IMR-90 (cell line): ENCODE measurements at regions not wholly inside any gene's neighbourhood (a gene's known extent, or its start where the extent isn't known, plus 50 kb on each side); places are given as distances from the start of the nearest gene placed in this dataset.

ENCODE experiments used
- ATAC-seq: fragments of 200-7000 bp; cut with Tn5 transposase; 2 replicates; pipeline ENCODE4 v1.9.1; 2020; ENCODE audit warnings: low read depth, mild to moderate bottlenecking, moderate library complexity
- BruUV-seq: library from RNA; stranded (reverse); fragments of 400-500 nt; replicated peaks from 2 replicates; lab custom pipeline; 2021; lab: Mats Ljungman, UMichigan
- CTCF ChIA-PET: fragments of 300-600 bp; formaldehyde crosslinking; extraction: SDS; loops from one replicate; lab custom pipeline; 2021; ENCODE audit warnings: antibody characterized with exemption; lab: Yijun Ruan, JAX
- POLR2A ChIA-PET: fragments of 300-600 bp; sonication (Branson Sonifier 250); formaldehyde crosslinking; loops from one replicate; lab custom pipeline; 2022; ENCODE audit warnings: antibody characterized with exemption; ENCODE audit not compliant: unreplicated experiment; lab: Charles Lee
- DNase-seq: peaks from one replicate; pipeline ENCODE4 v3.0.0; 2013
- H2AFZ ChIP-seq: replicated peaks from 2 replicates; pipeline ENCODE3; 2013; ENCODE audit warnings: low read length, mild to moderate bottlenecking; ENCODE audit not compliant: poor library complexity
- H2AK5ac ChIP-seq: 2 replicates; pipeline ENCODE4 v1.6.1; 2013; ENCODE audit warnings: low read depth, low read length, inconsistent platforms
- H2AK9ac ChIP-seq: replicated peaks from 2 replicates; pipeline ENCODE3; 2013; ENCODE audit warnings: mild to moderate bottlenecking, low read depth, low read length, moderate library complexity; ENCODE audit not compliant: poor library complexity
- H2BK120ac ChIP-seq: 2 replicates; pipeline ENCODE4 v1.6.1; 2013; ENCODE audit warnings: low read depth, low read length, inconsistent platforms
- H2BK15ac ChIP-seq: 3 replicates; pipeline ENCODE4 v1.6.1; 2013; ENCODE audit warnings: low read depth, low read length, inconsistent platforms
- H2BK20ac ChIP-seq: 2 replicates; pipeline ENCODE4 v1.6.1; 2013; ENCODE audit warnings: low read depth, mild to moderate bottlenecking, inconsistent platforms, low read length, moderate library complexity
- H2BK5ac ChIP-seq: 2 replicates; pipeline ENCODE4 v1.6.1; 2013; ENCODE audit warnings: mild to moderate bottlenecking, low read depth, low read length, inconsistent platforms; ENCODE audit not compliant: poor library complexity, severe bottlenecking
- H3K14ac ChIP-seq: replicated peaks from 2 replicates; pipeline ENCODE4 v1.6.1; 2013; ENCODE audit warnings: low read depth, low read length, inconsistent platforms
- H3K18ac ChIP-seq: 2 replicates; pipeline ENCODE4 v1.6.1; 2013; ENCODE audit warnings: low read depth, low read length, control low read depth
- H3K23ac ChIP-seq: 2 replicates; pipeline ENCODE4 v1.6.1; 2013; ENCODE audit warnings: low read depth, low read length, inconsistent platforms
- H3K27ac ChIP-seq: 2 replicates; pipeline ENCODE4 v1.5.1; 2013; ENCODE audit warnings: mild to moderate bottlenecking, control low read depth, low read length; ENCODE audit not compliant: insufficient read depth
- H3K27me3 ChIP-seq: 2 replicates; pipeline ENCODE4 v1.6.1; 2013; ENCODE audit warnings: low read length; ENCODE audit not compliant: control insufficient read depth, insufficient read depth
- H3K36me3 ChIP-seq: 2 replicates; pipeline ENCODE4 v1.6.1; 2013; ENCODE audit warnings: low read length, mixed read lengths; ENCODE audit not compliant: control insufficient read depth, insufficient read depth
- H3K4ac ChIP-seq: 2 replicates; pipeline ENCODE4 v1.6.1; 2013; ENCODE audit warnings: low read depth, low read length, inconsistent platforms
- H3K4me1 ChIP-seq: 2 replicates; pipeline ENCODE4 v1.6.1; 2013; ENCODE audit warnings: low read length, mixed read lengths; ENCODE audit not compliant: control insufficient read depth, insufficient read depth
- H3K4me2 ChIP-seq: 2 replicates; pipeline ENCODE4 v1.6.1; 2013; ENCODE audit warnings: low read depth, mild to moderate bottlenecking, control low read depth, low read length, moderate library complexity
- H3K4me3 ChIP-seq: 2 replicates; pipeline ENCODE4 v1.5.1; 2013; ENCODE audit warnings: low read depth, mild to moderate bottlenecking, control low read depth, low read length, moderate library complexity; ENCODE audit not compliant: insufficient read depth
- H3K56ac ChIP-seq: 2 replicates; pipeline ENCODE4 v1.6.1; 2013; ENCODE audit warnings: low read length, inconsistent platforms; ENCODE audit not compliant: insufficient read depth; ENCODE audit errors: extremely low read depth
- H3K79me1 ChIP-seq, 2 experiments: 2 replicates each; pipeline ENCODE4 v1.6.1; 2013; ENCODE audit warnings: low read length in 2 of 2, inconsistent platforms in 1 of 2, low read depth in 1 of 2
- H3K9ac ChIP-seq: 2 replicates; pipeline ENCODE4 v1.6.1; 2013; ENCODE audit warnings: low read depth, low read length, control low read depth
- H3K9me1 ChIP-seq: 2 replicates; pipeline ENCODE4 v1.6.1; 2013; ENCODE audit warnings: low read length, inconsistent platforms; ENCODE audit not compliant: insufficient read depth
- H3K9me3 ChIP-seq: 2 replicates; pipeline ENCODE4 v1.6.1; 2013; ENCODE audit warnings: low read length; ENCODE audit not compliant: control insufficient read depth, insufficient read depth
- H4K20me1 ChIP-seq: 2 replicates; pipeline ENCODE4 v1.6.1; 2013; ENCODE audit warnings: low read length, inconsistent platforms; ENCODE audit not compliant: insufficient read depth
- H4K5ac ChIP-seq: 2 replicates; pipeline ENCODE4 v1.6.1; 2013; ENCODE audit warnings: mild to moderate bottlenecking, low read depth, low read length, control low read depth
- H4K8ac ChIP-seq, 2 experiments: 2 replicates each; pipeline ENCODE4 v1.6.1; 2013; ENCODE audit warnings: low read depth in 2 of 2, low read length in 2 of 2, control low read depth in 1 of 2, inconsistent platforms in 1 of 2
- H4K91ac ChIP-seq: 2 replicates; pipeline ENCODE4 v1.6.1; 2013; ENCODE audit warnings: low read depth, low read length, inconsistent platforms; ENCODE audit not compliant: insufficient read depth
- ELK1 ChIP-seq: fragments of 150-350 bp; IDR thresholded peaks from 2 replicates; pipeline ENCODE4 v1.6.1; 2016; ENCODE audit warnings: low read depth, mild to moderate bottlenecking, low read length, moderate library complexity, borderline replicate concordance
- WGBS, 2 experiments: methylation state at CpG; one replicate each; pipeline versions ENCODE4 v1.1.5 to v1.1.7; 2013; ENCODE audit warnings: missing lambda C conversion rate in 2 of 2; ENCODE audit not compliant: insufficient read length in 1 of 2; ENCODE audit errors: extremely low coverage in 2 of 2; 5-methylcytosine and 5-hydroxymethylcytosine counted together
- dilution Hi-C: fragments of 300-500 bp; cut with HindIII; formaldehyde crosslinking; loops from one replicate; pipeline ENCODE4 v1.14.3; 2018; ENCODE audit warnings: low sequenced_read_pairs; ENCODE audit not compliant: unreplicated experiment
- in situ Hi-C: fragments of 300-500 bp; cut with MboI; formaldehyde crosslinking; loops from 3 replicates; pipeline ENCODE4 v1.14.3; 2019; ENCODE audit warnings: low sequenced_read_pairs, inconsistent platforms, mixed read lengths
- intact Hi-C: fragments of 100-400 bp; cut with micrococcal nuclease; formaldehyde crosslinking; loops from 2 replicates; pipeline ENCODE4 v1.10.0; 2022

DNA sequence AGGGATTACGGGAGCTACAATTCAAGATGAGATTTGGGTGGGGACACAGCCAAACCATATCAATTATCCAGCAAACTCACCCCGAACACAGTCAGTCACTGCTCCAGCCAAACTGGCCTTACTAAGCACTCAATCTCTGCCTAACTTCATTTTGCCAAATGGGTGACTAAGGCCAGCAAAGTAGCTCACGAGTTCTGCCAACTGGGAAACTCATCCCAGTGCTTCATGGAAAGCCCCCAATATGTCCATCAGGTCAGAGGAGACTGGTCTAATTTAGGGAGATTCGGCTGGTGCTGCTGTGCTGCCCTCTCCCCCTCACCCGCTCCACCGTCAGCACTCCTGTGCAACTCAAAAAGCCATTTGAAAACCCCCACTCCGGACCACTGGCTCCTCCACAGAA, 324.0 kb downstream of the FOXO1 start:
- BruUV-seq = no TSS peak
- Histone ChIP-seq H2AFZ (no peak overlapping the region), H3K9me3 (no peaks in the 10 kb centered on the region; the same call in 1 of the 2 replicates), H4K5ac (no peak overlapping the region), H3K14ac (no peak overlapping the region), H3K9ac (no peak overlapping the region), H3K18ac (no peak overlapping the region), H3K27ac (no peak overlapping the region), H3K4me3 (no peak overlapping the region), H2AK9ac (no peak overlapping the region), H3K4ac (no peak overlapping the region), H3K23ac (no peak overlapping the region), H2BK15ac (no peak overlapping the region), H3K4me2 (no peak overlapping the region), H3K4me1 (no peaks in the 10 kb centered on the region), H2BK5ac (no peak overlapping the region), H3K79me1 (no peaks in the 10 kb centered on the region), H4K91ac (no peak overlapping the region), H3K27me3 (no peaks in the 10 kb centered on the region), H2AK5ac (no peak overlapping the region), H3K9me1 (no peaks in the 10 kb centered on the region), H2BK120ac (no peak overlapping the region), H3K56ac (no peak overlapping the region), H3K36me3 (no peaks in the 10 kb centered on the region), H2BK20ac (no peak overlapping the region), H4K20me1 (no peaks in the 10 kb centered on the region), H4K8ac (no peak overlapping the region)
- in situ Hi-C loops (no loop called here), dilution Hi-C loops (no loop called here), intact Hi-C loops (no loop called here)
- CTCF ChIA-PET = no interaction called here
- TF ChIP-seq ELK1 = no peak
- ATAC-seq (no peak), DNase-seq (no peak)
- POLR2A ChIA-PET = no interaction called here
- no CpG with 5 or more reads among the region's 7 CpGs for WGBS, 2 experiments
